Ovary (tissue), 3 donors: ENCODE measurements at regions not wholly inside any gene's neighbourhood (a gene's known extent, or its start where the extent isn't known, plus 50 kb on each side); places are given as distances from the start of the nearest gene placed in this dataset.

Experiments used
- CTCF ChIP-seq, 3 donors: fragments of 450-650 bp in 2 of 3; fragments of 200-600 bp in 1 of 3; IDR thresholded peaks; one replicate each; pipeline versions ENCODE4 v1.5.1 to v1.8.0; 2016 to 2022; ENCODE audit warnings: antibody characterized with exemption in 3 of 3, mild to moderate bottlenecking in 1 of 3
- EP300 ChIP-seq: sonication (generic); formaldehyde crosslinking; IDR thresholded peaks from one replicate; pipeline ENCODE4 v1.6.1; 2017; ENCODE audit warnings: antibody characterized with exemption
- donor health status: DM: no; HTN: no; CAD: no.

GRCh38 chrX:128460835-128461234 lies 408.6 kb upstream of the ACTRT1 start:
- no peak for TF ChIP-seq CTCF (IDR thresholded peaks at IDR 0.05)
- no peak for TF ChIP-seq EP300
